Neutrophil (primary cell): ENCODE measurements at regions not wholly inside any gene's neighbourhood (a gene's known extent, or its start where the extent isn't known, plus 50 kb on each side); places are given as distances from the start of the nearest gene placed in this dataset.

Source experiments
- H3K27ac ChIP-seq: fragments of 200-600 bp; sonication (generic); 2 replicates; pipeline ENCODE4 v1.5.1; 2016; ENCODE audit warnings: mild to moderate bottlenecking, moderate library complexity
- H3K27me3 ChIP-seq: fragments of 200-600 bp; sonication (generic); 2 replicates; pipeline ENCODE4 v1.6.0; 2016; ENCODE audit warnings: mild to moderate bottlenecking
- H3K36me3 ChIP-seq: fragments of 200-600 bp; sonication (generic); 2 replicates; pipeline ENCODE4 v1.5.1; 2017
- H3K4me1 ChIP-seq, 2 experiments: fragments of 200-600 bp in 1 of 2; sonication (generic) in 1 of 2; 1 replicate in 1 of 2; 2 replicates in 1 of 2; pipeline versions ENCODE4 v1.5.1 to v1.6.1; 2013 to 2016; ENCODE audit warnings: low read depth in 1 of 2, low read length in 1 of 2, mild to moderate bottlenecking in 1 of 2, moderate library complexity in 1 of 2; ENCODE audit not compliant: control insufficient read depth in 1 of 2, insufficient read depth in 1 of 2
- H3K4me3 ChIP-seq, 2 experiments: fragments of 200-600 bp in 1 of 2; sonication (generic) in 1 of 2; 1 replicate in 1 of 2; 2 replicates in 1 of 2; pipeline ENCODE4 v1.5.1; 2013 to 2016; ENCODE audit warnings: low read depth in 1 of 2, low read length in 1 of 2, mild to moderate bottlenecking in 1 of 2, moderate library complexity in 1 of 2
- H3K9me3 ChIP-seq: fragments of 200-600 bp; sonication (generic); 2 replicates; pipeline ENCODE4 v1.5.1; 2016
- CTCF ChIP-seq: fragments of 200-600 bp; sonication (generic); IDR thresholded peaks from 2 replicates; pipeline ENCODE4 v1.5.1; 2016; ENCODE audit warnings: antibody characterized with exemption

- H3K27me3 ChIP-seq: no peaks in the 10 kb centered on the region
- no peak overlapping the region for H3K27ac ChIP-seq
- H3K4me1 ChIP-seq: no peaks in the 10 kb centered on the region
- no peak overlapping the region for H3K4me3 ChIP-seq
- no peaks in the 10 kb centered on the region for H3K36me3 ChIP-seq
- no peaks in the 10 kb centered on the region for H3K9me3 ChIP-seq
- no peak for TF ChIP-seq CTCF
Observed at GRCh38 chr5:82601861-82602260, 323.7 kb upstream of the RPS23 start.

DNA sequence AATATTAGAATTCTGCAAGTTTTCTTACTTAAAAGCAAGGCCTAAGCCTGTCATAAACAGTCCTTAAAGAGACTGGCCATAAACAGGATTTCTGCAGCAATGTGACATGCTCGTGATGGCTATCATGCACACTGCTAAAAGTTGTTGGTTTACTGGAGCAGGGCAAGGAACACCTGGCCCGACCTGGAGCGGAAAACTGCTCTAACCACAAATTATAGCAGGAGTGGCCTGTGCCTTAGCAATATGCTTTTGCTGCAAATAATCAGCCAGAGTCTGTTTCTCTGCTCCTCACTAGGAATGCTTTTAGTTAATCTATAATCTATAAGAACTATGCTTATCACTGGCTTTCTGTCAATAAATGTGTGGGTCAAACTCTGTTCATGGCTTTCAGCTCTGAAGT lies 322.9 kb upstream of the RPS23 start:
- no peak for TF ChIP-seq CTCF

GRCh38 chr5:82599692-82600091 lies 321.5 kb upstream of the RPS23 start:
- no peaks in the 10 kb centered on the region for H3K9me3 ChIP-seq
- no peak overlapping the region for H3K27ac ChIP-seq
- no peaks in the 10 kb centered on the region for H3K27me3 ChIP-seq
- no peaks in the 10 kb centered on the region for H3K36me3 ChIP-seq
- H3K4me3 ChIP-seq: no peak overlapping the region
- H3K4me1 ChIP-seq: no peaks in the 10 kb centered on the region
- TF ChIP-seq CTCF: no peak

More for the DNA sequence above, 322.9 kb upstream of the RPS23 start:
- Histone ChIP-seq H3K27me3 (no peaks in the 10 kb centered on the region), H3K9me3 (no peaks in the 10 kb centered on the region), H3K4me1 (no peaks in the 10 kb centered on the region), H3K36me3 (no peaks in the 10 kb centered on the region), H3K27ac (no peak overlapping the region), H3K4me3 (no peak overlapping the region)

- no peak for TF ChIP-seq CTCF
- H3K4me3 ChIP-seq: no peak overlapping the region
- H3K27ac ChIP-seq: no peak overlapping the region
- H3K27me3 ChIP-seq: no peaks in the 10 kb centered on the region
- H3K36me3 ChIP-seq: no peaks in the 10 kb centered on the region
- no peaks in the 10 kb centered on the region for H3K9me3 ChIP-seq
- H3K4me1 ChIP-seq: no peaks in the 10 kb centered on the region
Observed at GRCh38 chr5:82599030-82599429, 320.9 kb upstream of the RPS23 start.

DNA sequence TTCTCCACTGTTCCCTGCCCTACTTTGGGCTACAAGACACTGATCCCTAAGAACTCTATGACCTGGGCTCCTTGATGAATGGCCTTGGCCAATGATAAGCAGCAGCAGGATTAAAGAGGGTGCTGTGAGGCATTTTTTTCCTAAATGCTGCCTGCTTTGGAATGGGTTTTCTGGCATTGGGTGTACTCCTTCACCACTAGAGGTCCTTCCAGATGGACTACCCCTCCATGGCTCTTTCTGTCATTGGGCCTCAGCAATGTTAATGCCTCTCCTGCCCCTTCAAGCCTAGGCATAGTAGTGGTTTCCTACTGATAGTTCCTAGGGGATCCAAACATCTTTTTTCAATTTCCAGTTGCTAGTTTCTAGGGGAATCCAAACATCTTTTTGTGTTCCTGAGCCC lies 319.3 kb upstream of the RPS23 start:
- Histone ChIP-seq H3K4me3 (no peak overlapping the region), H3K9me3 (no peaks in the 10 kb centered on the region), H3K27ac (no peak overlapping the region), H3K36me3 (no peaks in the 10 kb centered on the region), H3K27me3 (no peaks in the 10 kb centered on the region), H3K4me1 (no peaks in the 10 kb centered on the region)
- TF ChIP-seq CTCF: no peak

GRCh38 chr5:82596451-82596850 lies 318.3 kb upstream of the RPS23 start:
- TF ChIP-seq CTCF: no peak
- Histone ChIP-seq H3K36me3 (no peaks in the 10 kb centered on the region), H3K27ac (no peak overlapping the region), H3K9me3 (no peaks in the 10 kb centered on the region), H3K27me3 (no peaks in the 10 kb centered on the region), H3K4me3 (no peak overlapping the region), H3K4me1 (no peaks in the 10 kb centered on the region)
